Hepatic stellate cell (primary cell): ENCODE measurements at regions not wholly inside any gene's neighbourhood (a gene's known extent, or its start where the extent isn't known, plus 50 kb on each side); places are given as distances from the start of the nearest gene placed in this dataset.

ENCODE experiments used
- DNase-seq: peaks from one replicate; pipeline ENCODE4 v3.0.0; 2011; ENCODE audit warnings: low spot score

- DNase-seq, result no peak
These were observed 411.8 kb downstream of the FBXO15 start for GRCh38 chr18:73735836-73736235.

- no peak for DNase-seq
These were observed 413.8 kb downstream of the FBXO15 start for GRCh38 chr18:73733806-73734314.

- DNase-seq, result no peak
These were observed 414.3 kb downstream of the FBXO15 start for GRCh38 chr18:73733376-73733775.

- no peak for DNase-seq
These were observed 419.0 kb downstream of the FBXO15 start for GRCh38 chr18:73728657-73729056.

- no peak for DNase-seq
These were observed 422.7 kb downstream of the FBXO15 start for GRCh38 chr18:73724958-73725357.

DNA sequence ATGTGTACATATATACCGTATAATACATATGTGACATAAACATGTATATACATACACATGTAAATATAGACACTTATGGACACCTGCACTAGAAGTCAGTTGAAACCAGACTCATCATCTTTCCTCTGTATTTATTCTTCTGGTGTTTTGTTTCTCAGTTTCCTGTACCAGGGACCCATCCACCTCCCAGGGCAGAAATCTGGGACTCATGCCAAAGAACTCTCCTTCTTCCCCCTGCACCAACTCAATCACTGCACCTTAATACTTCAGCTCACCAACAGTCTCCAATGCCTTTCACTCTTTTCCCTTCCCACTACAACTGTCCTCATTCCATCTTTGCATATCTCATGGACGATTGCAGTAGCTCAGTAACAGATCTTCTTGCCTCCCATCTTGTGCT lies 428.0 kb downstream of the FBXO15 start:
- no peak for DNase-seq

GRCh38 chr18:73717570-73717969 lies 430.1 kb downstream of the FBXO15 start:
- DNase-seq, result no peak

- DNase-seq, result no peak
These were observed 432.4 kb downstream of the FBXO15 start for GRCh38 chr18:73715210-73715670.

DNA sequence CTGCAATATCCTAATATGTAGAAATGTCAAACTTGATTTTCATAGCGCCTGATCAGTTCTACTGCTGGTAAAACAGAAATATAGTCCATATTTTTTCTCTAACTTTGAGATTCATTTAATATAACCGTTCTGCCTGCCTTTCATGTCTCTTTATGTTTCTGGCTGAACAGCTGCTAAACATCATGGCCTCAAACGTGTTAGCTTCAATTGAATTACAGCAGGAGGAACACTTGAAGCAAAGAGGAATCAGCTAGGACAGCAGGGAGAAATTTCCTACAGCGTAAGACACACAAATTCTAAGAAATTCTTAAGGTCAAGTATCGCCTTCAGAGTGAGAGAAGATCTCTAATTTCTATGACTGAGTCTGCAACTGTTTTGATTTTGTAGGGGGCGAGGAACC lies 433.2 kb downstream of the FBXO15 start:
- DNase-seq, result no peak

DNA sequence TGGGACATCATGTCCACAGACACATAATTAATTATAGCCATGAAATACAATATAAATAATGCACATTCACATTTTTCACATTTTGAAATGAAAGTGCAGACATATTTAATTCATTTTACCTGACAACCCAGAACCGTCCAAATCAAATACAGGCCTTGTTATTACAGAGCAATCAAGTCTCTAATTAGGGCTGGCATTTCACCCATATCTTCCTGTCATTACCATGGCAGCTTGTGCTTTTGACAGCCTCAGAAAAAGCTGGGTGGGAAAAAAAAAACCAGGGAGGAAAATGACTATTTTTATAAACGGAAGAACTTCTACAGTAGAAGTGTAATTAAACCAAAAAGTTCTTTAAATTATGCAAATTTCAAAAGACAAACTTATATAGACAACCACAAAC lies 436.4 kb downstream of the FBXO15 start:
- no peak for DNase-seq

- no peak for DNase-seq
These were observed 439.0 kb downstream of the FBXO15 start for GRCh38 chr18:73708591-73708990.

GRCh38 chr18:73707035-73707434 lies 440.6 kb downstream of the FBXO15 start:
- DNase-seq, result no peak

- no peak for DNase-seq
These were observed 450.3 kb downstream of the FBXO15 start for GRCh38 chr18:73697353-73697752.

GRCh38 chr18:73696698-73697097 lies 450.9 kb downstream of the FBXO15 start:
- DNase-seq, result no peak

GRCh38 chr18:73696171-73696570 lies 451.5 kb downstream of the FBXO15 start:
- DNase-seq, result no peak

DNA sequence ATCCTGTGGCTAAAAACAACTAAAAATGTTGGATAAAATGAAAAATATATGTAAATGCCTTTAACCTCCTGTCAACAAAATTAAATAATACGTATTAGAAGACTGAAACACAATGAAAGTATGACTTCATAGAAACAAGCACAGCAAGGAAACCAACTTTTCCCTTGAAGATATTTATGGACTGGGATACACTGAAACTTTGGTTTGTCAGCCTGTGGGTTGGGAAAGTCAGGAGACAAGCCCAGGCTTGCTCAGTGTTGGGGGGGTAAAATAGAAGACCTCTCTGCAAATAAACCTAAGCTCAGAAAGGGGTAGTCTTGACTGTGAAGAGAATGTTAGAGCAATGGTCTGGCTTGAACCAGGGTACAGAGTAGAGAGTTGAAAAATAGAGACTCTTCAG lies 454.5 kb downstream of the FBXO15 start:
- DNase-seq, result no peak

DNA sequence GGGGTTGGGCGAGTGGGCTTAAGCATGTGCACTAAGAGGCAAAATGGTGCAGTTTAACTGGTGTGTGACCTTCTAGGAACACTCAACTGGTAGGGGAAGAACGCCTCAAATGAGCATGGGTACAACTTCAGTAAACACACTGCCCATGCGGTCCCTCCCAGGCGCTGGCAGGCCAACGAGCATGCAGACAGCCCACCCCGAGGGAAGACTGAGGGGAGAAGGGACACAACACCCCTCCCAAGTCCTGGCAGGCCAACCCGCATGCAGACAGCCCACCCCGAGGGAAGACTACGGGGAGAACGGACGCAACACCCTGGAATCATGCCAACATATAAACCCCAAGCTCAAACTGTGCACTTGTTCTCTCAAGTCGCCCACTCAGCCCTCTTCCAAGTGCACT lies 456.0 kb downstream of the FBXO15 start:
- DNase-seq, result no peak

GRCh38 chr18:73691118-73691517 lies 456.5 kb downstream of the FBXO15 start:
- DNase-seq, result no peak

DNA sequence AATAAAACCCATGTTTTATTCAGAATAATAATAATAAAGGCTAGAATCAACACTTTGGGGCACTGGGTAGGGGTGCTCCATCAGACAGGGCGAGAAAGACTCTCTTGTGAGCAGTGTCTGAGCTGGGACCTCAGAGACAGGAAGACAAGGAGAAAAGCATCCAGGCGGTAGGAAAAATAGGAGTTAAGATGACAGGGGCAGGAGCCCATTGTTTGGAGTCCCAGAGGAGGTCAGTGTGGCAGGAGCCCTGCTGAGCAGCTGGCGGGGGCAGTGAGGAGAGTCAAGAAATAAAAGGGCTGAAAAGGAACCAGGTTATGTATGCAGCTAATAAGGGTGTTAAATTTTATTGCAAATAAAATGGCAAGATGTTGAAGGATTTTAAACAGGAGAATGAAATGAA lies 457.4 kb downstream of the FBXO15 start:
- DNase-seq, result no peak

GRCh38 chr18:73688851-73689711 lies 458.6 kb downstream of the FBXO15 start:
- DNase-seq, result no peak

GRCh38 chr18:73688161-73688560 lies 459.5 kb downstream of the FBXO15 start:
- DNase-seq, result no peak

DNA sequence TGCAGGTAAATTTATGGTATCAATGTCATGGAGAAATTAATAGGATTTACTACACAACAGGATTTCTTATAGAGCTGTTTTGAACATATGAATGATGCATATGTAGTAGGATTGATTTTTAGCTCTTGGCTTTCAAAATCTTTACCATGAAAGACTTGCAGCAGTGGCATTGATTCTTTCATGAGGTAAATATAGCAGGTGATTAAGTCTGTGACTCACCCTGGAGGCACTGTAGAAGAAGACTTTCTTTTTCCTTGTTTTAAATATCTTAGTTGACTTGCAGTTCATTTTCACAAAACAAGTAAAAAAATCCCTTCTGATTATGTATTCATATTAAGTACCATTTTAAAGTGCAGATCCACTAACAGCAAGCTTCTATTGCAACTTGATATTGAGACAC lies 463.0 kb downstream of the FBXO15 start:
- no peak for DNase-seq

DNA sequence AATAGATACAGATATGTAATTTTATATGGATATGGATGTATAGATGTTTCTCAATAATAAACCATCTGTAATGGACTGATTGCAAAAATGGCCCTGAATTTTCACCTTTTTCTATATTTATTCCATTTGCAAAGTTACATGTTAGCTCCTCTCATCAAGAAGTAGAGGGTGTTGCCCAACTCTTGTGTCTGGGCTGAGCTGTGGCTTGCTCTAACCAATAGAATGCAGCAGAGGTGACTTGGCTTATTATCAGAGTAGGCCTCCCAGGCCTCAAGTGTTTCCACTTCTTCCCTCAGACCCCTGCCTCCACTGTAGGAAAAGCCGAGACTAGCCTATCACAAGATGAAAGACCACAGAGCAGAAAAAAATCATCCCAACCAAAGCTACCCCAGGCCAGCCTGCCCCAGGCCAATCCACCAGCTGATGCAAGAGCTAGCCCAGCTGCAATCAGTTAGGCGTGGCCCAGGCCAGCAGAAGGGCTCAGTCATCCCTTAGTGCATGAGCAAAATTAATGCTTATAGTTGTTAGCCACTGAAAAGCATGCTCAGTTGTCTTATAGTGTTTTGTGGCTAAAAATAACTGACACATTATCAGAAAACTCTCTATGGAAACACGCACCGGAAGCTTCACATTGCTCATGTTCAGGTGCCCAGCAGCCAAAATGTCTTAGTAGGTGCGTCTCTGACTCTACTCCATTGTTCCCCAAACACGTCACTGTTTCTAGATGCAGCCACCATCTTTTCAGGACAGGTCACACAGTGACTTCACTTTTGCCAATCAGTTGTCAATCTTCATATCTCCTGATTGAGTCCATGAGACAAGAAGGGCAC lies 464.0 kb downstream of the FBXO15 start:
- DNase-seq, result no peak
